ENCODE measurements at regions not wholly inside any gene's neighbourhood (a gene's known extent, or its start where the extent isn't known, plus 50 kb on each side); places are given as distances from the start of the nearest gene placed in this dataset.

GRCh38 chr13:39976481-39976880, 321.0 kb downstream of the COG6 start:
- no peak for DNase-seq

GRCh38 chr13:39981056-39981455, 325.6 kb downstream of the COG6 start:
- DNase-seq: no peak

- no peak for DNase-seq
Observed at GRCh38 chr13:39982745-39983144, 327.3 kb downstream of the COG6 start.

- no peak for DNase-seq
Observed at GRCh38 chr13:39985071-39985470, 329.6 kb downstream of the COG6 start.

- no peak for DNase-seq
Observed at GRCh38 chr13:39988351-39988750, 332.9 kb downstream of the COG6 start.

GRCh38 chr13:39998166-39998565, 342.7 kb downstream of the COG6 start:
- peak; percentile 32 for DNase-seq

- no peak for DNase-seq
Observed at GRCh38 chr13:40002016-40002415, 346.6 kb downstream of the COG6 start.

GRCh38 chr13:40013554-40013953, 358.1 kb downstream of the COG6 start:
- DNase-seq: no peak

GRCh38 chr13:40016953-40017660, 361.6 kb downstream of the COG6 start:
- DNase-seq: no peak

GRCh38 chr13:40017662-40018262, 362.3 kb downstream of the COG6 start:
- no peak for DNase-seq

- DNase-seq: no peak
Observed at GRCh38 chr13:40023595-40024203, 368.2 kb downstream of the COG6 start.

GRCh38 chr13:40024204-40024966, 368.9 kb downstream of the COG6 start:
- DNase-seq: no peak

GRCh38 chr13:40024967-40025714, 369.7 kb downstream of the COG6 start:
- no peak for DNase-seq

- peak; percentile 54 for DNase-seq
Observed at GRCh38 chr13:40026174-40026585, 370.7 kb downstream of the COG6 start.

GRCh38 chr13:40026741-40027140, 371.3 kb downstream of the COG6 start:
- DNase-seq: peak; percentile 16

- no peak for DNase-seq
Observed at GRCh38 chr13:40028446-40028845, 373.0 kb downstream of the COG6 start.

GRCh38 chr13:40031031-40031430, 375.6 kb downstream of the COG6 start:
- no peak for DNase-seq

- no peak for DNase-seq
Observed at GRCh38 chr13:40039061-40039460, 383.6 kb downstream of the COG6 start.

- DNase-seq: no peak
Observed at GRCh38 chr13:40042991-40043390, 387.5 kb downstream of the COG6 start.

GRCh38 chr13:40043764-40044163, 388.3 kb downstream of the COG6 start:
- no peak for DNase-seq

- no peak for DNase-seq
Observed at GRCh38 chr13:40047322-40047771, 391.9 kb downstream of the COG6 start.

- no peak for DNase-seq
Observed at GRCh38 chr13:40048551-40048950, 393.1 kb downstream of the COG6 start.

- no peak for DNase-seq
Observed at GRCh38 chr13:40052954-40053353, 397.5 kb downstream of the COG6 start.
